ENCODE measurements at regions not wholly inside any gene's neighbourhood (a gene's known extent, or its start where the extent isn't known, plus 50 kb on each side); places are given as distances from the start of the nearest gene placed in this dataset.

DNA sequence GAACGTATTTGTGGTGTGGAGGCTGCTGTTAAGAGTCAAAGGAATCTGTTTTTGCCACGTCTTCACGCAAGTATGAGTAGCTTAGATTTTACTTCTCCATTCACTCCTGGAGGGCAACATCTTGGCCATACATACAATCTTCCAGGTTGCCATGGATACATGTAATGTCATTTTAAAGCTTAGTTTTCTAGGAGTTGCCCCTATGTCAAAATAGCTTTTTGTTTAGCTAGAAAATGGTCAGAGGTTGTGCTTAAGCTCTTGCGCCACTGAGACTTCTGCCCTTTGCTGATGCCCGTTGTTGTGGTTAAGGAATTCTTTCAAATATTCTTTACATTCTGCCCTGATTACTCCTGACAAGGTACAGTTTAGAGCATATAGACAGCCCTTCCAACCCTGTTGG lies 245.4 kb upstream of the TFPI start:
- Mint-ChIP-seq H3K27ac (no peak overlapping the region), H3K27me3 (ENCODE audit: low read depth in 3 of 3) (no peaks in the 10 kb centered on the region), H3K4me3 (no peak overlapping the region), H3K4me1 (no peaks in the 10 kb centered on the region), H3K36me3 (no peaks in the 10 kb centered on the region), H3K9me3 (peaks cover 1 to 15% (median 5%) of the 10 kb centered on the region in 7 donors)
- no peaks in the 10 kb centered on the region for H3K36me3 ChIP-seq (replicated peaks in 1 of 2; ENCODE audit: control insufficient read depth in 1 of 2, insufficient read depth in 2 of 2, low read length in 2 of 2)
- no peak for TF ChIP-seq CTCF (IDR thresholded peaks at IDR 0.05)
- H2AFZ ChIP-seq (ENCODE audit: insufficient read depth, low read depth, low read length, poor library complexity, severe bottlenecking) = no peak overlapping the region
- peaks cover 0 to 21% of the 10 kb centered on the region in 2 donors for H3K9me3 ChIP-seq (replicated peaks in 1 of 2; ENCODE audit: control insufficient read depth in 1 of 2, insufficient read depth in 1 of 2, low read length in 2 of 2)
- H3K4me1 ChIP-seq (ENCODE audit: control insufficient read depth in 1 of 2, insufficient read depth in 2 of 2, low read length in 2 of 2) = no peaks in the 10 kb centered on the region
- H3K9ac ChIP-seq (ENCODE audit: insufficient read depth, low read length, poor library complexity, severe bottlenecking) = no peak overlapping the region
- no peaks in the 10 kb centered on the region for H3K27me3 ChIP-seq (ENCODE audit: control insufficient read depth in 2 of 2, insufficient read depth in 2 of 2, low read length in 2 of 2)
- H3K4me3 ChIP-seq (replicated peaks in 1 of 3; ENCODE audit: low read depth in 2 of 3, low read length in 3 of 3) = no peak overlapping the region
- WGBS (ENCODE audit: insufficient coverage) = no CpG with 5 or more reads among the region's 5 CpGs
- no peak overlapping the region for H3K27ac ChIP-seq (ENCODE audit: low read depth in 1 of 2, low read length in 2 of 2)
- intact Hi-C loops (cut with micrococcal nuclease) = no loop called here
- no peaks in the 10 kb centered on the region for H3K79me2 ChIP-seq (ENCODE audit: insufficient read depth, low read length)
- no peak for DNase-seq
- no peak overlapping the region for H3K4me2 ChIP-seq (replicated peaks; ENCODE audit: extremely low read depth, low read length, poor library complexity, severe bottlenecking)
- no peaks in the 10 kb centered on the region for H4K20me1 ChIP-seq (ENCODE audit: insufficient read depth, low read length)

- Mint-ChIP-seq H3K4me3 (no peak overlapping the region), H3K4me1 (no peaks in the 10 kb centered on the region), H3K27ac (no peak overlapping the region), H3K27me3 (ENCODE audit: low read depth in 3 of 3) (no peaks in the 10 kb centered on the region), H3K9me3 (peaks cover 1 to 15% (median 5%) of the 10 kb centered on the region in 7 donors), H3K36me3 (no peaks in the 10 kb centered on the region)
- no peak overlapping the region for H3K4me3 ChIP-seq (replicated peaks in 1 of 3; ENCODE audit: low read depth in 2 of 3, low read length in 3 of 3)
- H3K79me2 ChIP-seq (ENCODE audit: insufficient read depth, low read length) = no peaks in the 10 kb centered on the region
- intact Hi-C loops (cut with micrococcal nuclease) = no loop called here
- no peaks in the 10 kb centered on the region for H3K27me3 ChIP-seq (ENCODE audit: control insufficient read depth in 2 of 2, insufficient read depth in 2 of 2, low read length in 2 of 2)
- no peak overlapping the region for H3K4me2 ChIP-seq (replicated peaks; ENCODE audit: extremely low read depth, low read length, poor library complexity, severe bottlenecking)
- no peak for DNase-seq
- H4K20me1 ChIP-seq (ENCODE audit: insufficient read depth, low read length) = no peaks in the 10 kb centered on the region
- 100% methylated on average over 1 of the region's 4 CpGs for WGBS (ENCODE audit: insufficient coverage)
- no peaks in the 10 kb centered on the region for H3K4me1 ChIP-seq (ENCODE audit: control insufficient read depth in 1 of 2, insufficient read depth in 2 of 2, low read length in 2 of 2)
- TF ChIP-seq CTCF (IDR thresholded peaks at IDR 0.05) = no peak
- H3K36me3 ChIP-seq (replicated peaks in 1 of 2; ENCODE audit: control insufficient read depth in 1 of 2, insufficient read depth in 2 of 2, low read length in 2 of 2) = no peaks in the 10 kb centered on the region
- no peak overlapping the region for H3K27ac ChIP-seq (ENCODE audit: low read depth in 1 of 2, low read length in 2 of 2)
- peaks cover 0 to 21% of the 10 kb centered on the region in 2 donors for H3K9me3 ChIP-seq (replicated peaks in 1 of 2; ENCODE audit: control insufficient read depth in 1 of 2, insufficient read depth in 1 of 2, low read length in 2 of 2)
- H3K9ac ChIP-seq (ENCODE audit: insufficient read depth, low read length, poor library complexity, severe bottlenecking) = no peak overlapping the region
- no peak overlapping the region for H2AFZ ChIP-seq (ENCODE audit: insufficient read depth, low read depth, low read length, poor library complexity, severe bottlenecking)
These were observed 249.6 kb upstream of the TFPI start for GRCh38 chr2:187803816-187804215.

Data from CD14-positive monocyte (primary cell).